ENCODE measurements at regions not wholly inside any gene's neighbourhood (a gene's known extent, or its start where the extent isn't known, plus 50 kb on each side); places are given as distances from the start of the nearest gene placed in this dataset.
"Not testable (repeated sequence)": the region's sequence is repeated elsewhere in the genome, so short reads cannot be mapped to it uniquely, and the experiment has no call there.

GRCh38 chrX:129310000-129310399 is 213.3 kb downstream of the SMARCA1 start:
- Histone ChIP-seq H3K9me3 (replicated peaks in 1 of 11) (peaks cover 0 to 7% (median 0%) of the 10 kb centered on the region in 11 experiments; a peak in 2 of 22 replicates), H3K4me3 (no peak overlapping the region), H4K20me1 (no peaks in the 10 kb centered on the region), H3K27ac (no peak overlapping the region), H3K36me3 (no peaks in the 10 kb centered on the region), H3K9ac (no peak overlapping the region), H3K4me2 (no peak overlapping the region), H3K4me1 (no peaks in the 10 kb centered on the region), H3K27me3 (peaks cover 42 to 92% (median 83%) of the 10 kb centered on the region in 11 experiments)
- TF ChIP-seq Cebpa-rat (IDR thresholded peaks at IDR 0.05): no peak

- Histone ChIP-seq H3K27me3 (peaks cover 45 to 91% (median 80%) of the 10 kb centered on the region in 11 experiments), H3K4me2 (peak overlapping the region in 7 of 11 experiments; percentile 27 to 72 (median 36); a peak in 14 of 22 replicates), H3K4me3 (no peak overlapping the region), H3K9me3 (replicated peaks in 1 of 11) (peaks cover 0 to 3% (median 0%) of the 10 kb centered on the region in 11 experiments; a peak in 1 of 22 replicates), H3K4me1 (peaks cover 0 to 34% (median 16%) of the 10 kb centered on the region in 10 experiments; a peak in 14 of 20 replicates), H3K27ac (no peak overlapping the region), H3K9ac (no peak overlapping the region), H4K20me1 (no peaks in the 10 kb centered on the region; a peak in 1 of 22 replicates), H3K36me3 (no peaks in the 10 kb centered on the region)
- no peak for TF ChIP-seq Cebpa-rat (IDR thresholded peaks at IDR 0.05)
These were observed 260.4 kb downstream of the SMARCA1 start for GRCh38 chrX:129262912-129263311.

GRCh38 chrX:129255516-129255915 is 267.8 kb downstream of the SMARCA1 start:
- H3K27ac ChIP-seq; H3K36me3 ChIP-seq; H3K9me3 ChIP-seq (replicated peaks in 1 of 11): not testable (repeated sequence)

GRCh38 chrX:129249563-129249962 is 273.7 kb downstream of the SMARCA1 start:
- Histone ChIP-seq H3K4me3 (no peak overlapping the region), H3K27ac (no peak overlapping the region), H3K4me1 (no peaks in the 10 kb centered on the region), H3K27me3 (peaks cover 33 to 64% (median 54%) of the 10 kb centered on the region in 11 experiments; a peak in 21 of 22 replicates), H3K9me3 (replicated peaks in 1 of 11) (no peaks in the 10 kb centered on the region), H3K4me2 (no peak overlapping the region), H3K36me3 (no peaks in the 10 kb centered on the region), H4K20me1 (no peaks in the 10 kb centered on the region; a peak in 1 of 22 replicates), H3K9ac (no peak overlapping the region)
- TF ChIP-seq Cebpa-rat (IDR thresholded peaks at IDR 0.05): no peak

More at GRCh38 chrX:129255516-129255915, 267.8 kb downstream of the SMARCA1 start:
- H3K4me2 ChIP-seq, H3K9ac ChIP-seq, H3K4me3 ChIP-seq, H4K20me1 ChIP-seq: not testable (repeated sequence)
- Histone ChIP-seq H3K4me1 (peaks cover 0 to 19% (median 6%) of the 10 kb centered on the region in 10 experiments; a peak in 13 of 20 replicates), H3K27me3 (peaks cover 63 to 96% (median 88%) of the 10 kb centered on the region in 11 experiments)

GRCh38 chrX:129247642-129248041 is 275.6 kb downstream of the SMARCA1 start:
- no peak overlapping the region for H3K27ac ChIP-seq
- H3K4me3 ChIP-seq: no peak overlapping the region
- H3K9ac ChIP-seq: no peak overlapping the region
- H3K27me3 ChIP-seq: peaks cover 14 to 45% (median 35%) of the 10 kb centered on the region in 11 experiments; a peak in 21 of 22 replicates
- no peak for TF ChIP-seq Cebpa-rat (IDR thresholded peaks at IDR 0.05)
- no peaks in the 10 kb centered on the region; a peak in 1 of 22 replicates for H4K20me1 ChIP-seq
- H3K9me3 ChIP-seq (replicated peaks in 1 of 11): no peaks in the 10 kb centered on the region
- no peaks in the 10 kb centered on the region for H3K36me3 ChIP-seq
- H3K4me2 ChIP-seq: no peak overlapping the region
- H3K4me1 ChIP-seq: no peaks in the 10 kb centered on the region

- no peak overlapping the region for H3K27ac ChIP-seq
- H4K20me1 ChIP-seq: no peaks in the 10 kb centered on the region
- H3K4me3 ChIP-seq: no peak overlapping the region
- TF ChIP-seq Cebpa-rat (IDR thresholded peaks at IDR 0.05): no peak
- no peak overlapping the region for H3K9ac ChIP-seq
- H3K27me3 ChIP-seq: peaks cover 30 to 59% (median 55%) of the 10 kb centered on the region in 11 experiments
- H3K4me1 ChIP-seq: no peaks in the 10 kb centered on the region
- H3K36me3 ChIP-seq: no peaks in the 10 kb centered on the region
- peaks cover 0 to 14% (median 8%) of the 10 kb centered on the region in 11 experiments; a peak in 8 of 22 replicates for H3K9me3 ChIP-seq (replicated peaks in 1 of 11)
- H3K4me2 ChIP-seq: no peak overlapping the region
These were observed 283.9 kb downstream of the SMARCA1 start for GRCh38 chrX:129239371-129239770.

- H3K27ac ChIP-seq: no peak overlapping the region
- no peak for TF ChIP-seq Cebpa-rat (IDR thresholded peaks at IDR 0.05)
- no peak overlapping the region for H3K4me3 ChIP-seq
- H3K27me3 ChIP-seq: peaks cover 43 to 73% (median 68%) of the 10 kb centered on the region in 11 experiments
- H3K9me3 ChIP-seq (replicated peaks in 1 of 11): peaks cover 0 to 14% (median 8%) of the 10 kb centered on the region in 11 experiments; a peak in 8 of 22 replicates
- no peaks in the 10 kb centered on the region for H4K20me1 ChIP-seq
- no peak overlapping the region for H3K4me2 ChIP-seq
- no peaks in the 10 kb centered on the region for H3K4me1 ChIP-seq
- no peak overlapping the region for H3K9ac ChIP-seq
- H3K36me3 ChIP-seq: no peaks in the 10 kb centered on the region
These were observed 285.3 kb downstream of the SMARCA1 start for GRCh38 chrX:129238011-129238410.

GRCh38 chrX:129235903-129236302 is 287.4 kb downstream of the SMARCA1 start:
- Histone ChIP-seq H3K9ac (no peak overlapping the region), H3K36me3 (no peaks in the 10 kb centered on the region), H3K9me3 (replicated peaks in 1 of 11) (peaks cover 0 to 8% (median 3%) of the 10 kb centered on the region in 11 experiments; a peak in 8 of 22 replicates), H3K4me1 (no peaks in the 10 kb centered on the region), H3K27ac (no peak overlapping the region), H3K4me3 (no peak overlapping the region), H4K20me1 (no peaks in the 10 kb centered on the region; a peak in 2 of 22 replicates), H3K4me2 (no peak overlapping the region), H3K27me3 (peaks cover 58 to 94% (median 88%) of the 10 kb centered on the region in 11 experiments)
- no peak for TF ChIP-seq Cebpa-rat (IDR thresholded peaks at IDR 0.05)

GRCh38 chrX:129233786-129234185 is 289.5 kb downstream of the SMARCA1 start:
- H4K20me1 ChIP-seq: no peaks in the 10 kb centered on the region; a peak in 2 of 22 replicates
- H3K27me3 ChIP-seq: peaks cover 75 to 100% (median 98%) of the 10 kb centered on the region in 11 experiments
- no peaks in the 10 kb centered on the region for H3K9me3 ChIP-seq (replicated peaks in 1 of 11)
- H3K27ac ChIP-seq: no peak overlapping the region
- no peak overlapping the region for H3K4me3 ChIP-seq
- no peak overlapping the region for H3K9ac ChIP-seq
- H3K4me1 ChIP-seq: no peaks in the 10 kb centered on the region
- no peaks in the 10 kb centered on the region for H3K36me3 ChIP-seq
- no peak for TF ChIP-seq Cebpa-rat (IDR thresholded peaks at IDR 0.05)
- H3K4me2 ChIP-seq: no peak overlapping the region

All from BLaER1 treated with 17β-estradiol and CSF1 and Interleukin-3, amounts not matched to agents 10 nM and 100 nM (cell line).